Astrocyte (in vitro differentiated cells and primary cell): ENCODE measurements at regions not wholly inside any gene's neighbourhood (a gene's known extent, or its start where the extent isn't known, plus 50 kb on each side); places are given as distances from the start of the nearest gene placed in this dataset.

Experiments used
- CTCF ChIP-seq: IDR thresholded peaks from 2 replicates; pipeline ENCODE4 v1.5.1; 2011; ENCODE audit warnings: low read depth, mild to moderate bottlenecking, inconsistent platforms, low read length, moderate library complexity; ENCODE audit not compliant: insufficient read depth
- EZH2 ChIP-seq: IDR thresholded peaks from 2 replicates; pipeline ENCODE4 v1.6.1; 2012; ENCODE audit warnings: mild to moderate bottlenecking, low read length, inconsistent platforms; ENCODE audit not compliant: insufficient read depth

- TF ChIP-seq CTCF: no peak
- no peak for TF ChIP-seq EZH2
Observed at GRCh38 chr9:119453490-119453911, 84.3 kb upstream of the BRINP1 start.
